ENCODE measurements at regions not wholly inside any gene's neighbourhood (a gene's known extent, or its start where the extent isn't known, plus 50 kb on each side); places are given as distances from the start of the nearest gene placed in this dataset.

GRCh38 chr12:13592063-13592942, 389.1 kb downstream of the GRIN2B start:
- no peak for FAIRE-seq

GRCh38 chr12:13591488-13591887, 389.9 kb downstream of the GRIN2B start:
- FAIRE-seq, result no peak

GRCh38 chr12:13591059-13591458, 390.3 kb downstream of the GRIN2B start:
- no peak for FAIRE-seq

GRCh38 chr12:13588574-13588973, 392.0 kb downstream of the EMP1 start:
- no peak for FAIRE-seq

- FAIRE-seq, result no peak
Observed at GRCh38 chr12:13587721-13588390, 391.3 kb downstream of the EMP1 start.

- no peak for FAIRE-seq
Observed at GRCh38 chr12:13586361-13586760, 389.8 kb downstream of the EMP1 start.

- no peak for FAIRE-seq
Observed at GRCh38 chr12:13584541-13584940, 388.0 kb downstream of the EMP1 start.

GRCh38 chr12:13583630-13584029, 387.1 kb downstream of the EMP1 start:
- FAIRE-seq, result no peak

GRCh38 chr12:13582421-13582820, 385.9 kb downstream of the EMP1 start:
- FAIRE-seq, result no peak

GRCh38 chr12:13581031-13581430, 384.5 kb downstream of the EMP1 start:
- FAIRE-seq, result no peak

GRCh38 chr12:13580206-13580605, 383.7 kb downstream of the EMP1 start:
- FAIRE-seq, result no peak

GRCh38 chr12:13576935-13577500, 380.5 kb downstream of the EMP1 start:
- FAIRE-seq, result no peak

- no peak for FAIRE-seq
Observed at GRCh38 chr12:13573698-13574321, 377.3 kb downstream of the EMP1 start.

GRCh38 chr12:13571035-13571434, 374.5 kb downstream of the EMP1 start:
- no peak for FAIRE-seq

GRCh38 chr12:13570005-13570694, 373.6 kb downstream of the EMP1 start:
- no peak for FAIRE-seq

GRCh38 chr12:13566292-13566691, 369.8 kb downstream of the EMP1 start:
- no peak for FAIRE-seq

GRCh38 chr12:13564266-13564810, 367.8 kb downstream of the EMP1 start:
- no peak for FAIRE-seq

GRCh38 chr12:13563743-13564125, 367.2 kb downstream of the EMP1 start:
- no peak for FAIRE-seq

- FAIRE-seq, result no peak
Observed at GRCh38 chr12:13562915-13563742, 366.6 kb downstream of the EMP1 start.

- FAIRE-seq, result no peak
Observed at GRCh38 chr12:13561923-13562322, 365.4 kb downstream of the EMP1 start.

- no peak for FAIRE-seq
Observed at GRCh38 chr12:13559318-13559978, 362.9 kb downstream of the EMP1 start.
